HG03066 (cell line): ENCODE measurements at regions not wholly inside any gene's neighbourhood (a gene's known extent, or its start where the extent isn't known, plus 50 kb on each side); places are given as distances from the start of the nearest gene placed in this dataset.

ENCODE experiments used
- ATAC-seq: cut with Tn5 transposase; IDR thresholded peaks from one replicate; pipeline ENCODE4 v1.9.1; 2021; ENCODE audit warnings: low read depth; ENCODE audit not compliant: unreplicated experiment

DNA sequence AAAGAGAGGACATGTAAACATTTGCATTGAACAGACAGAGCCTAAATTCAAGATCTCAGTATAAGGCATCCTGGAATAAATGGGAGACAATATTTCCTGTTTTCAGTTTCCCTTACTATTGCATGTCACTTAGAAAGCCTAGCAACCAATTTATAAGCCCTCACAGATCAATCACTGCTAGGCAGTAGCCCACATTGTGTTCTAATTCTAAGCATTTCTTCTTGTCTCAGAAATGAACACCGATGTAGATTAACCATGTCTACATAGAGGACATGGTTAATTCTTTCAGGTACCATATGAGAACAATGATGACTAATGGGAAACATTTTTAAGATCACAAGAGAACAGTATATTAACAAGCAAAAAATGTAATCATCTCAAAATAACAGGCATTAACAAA, 79.6 kb upstream of the HMHB1 start:
- no peak for ATAC-seq

DNA sequence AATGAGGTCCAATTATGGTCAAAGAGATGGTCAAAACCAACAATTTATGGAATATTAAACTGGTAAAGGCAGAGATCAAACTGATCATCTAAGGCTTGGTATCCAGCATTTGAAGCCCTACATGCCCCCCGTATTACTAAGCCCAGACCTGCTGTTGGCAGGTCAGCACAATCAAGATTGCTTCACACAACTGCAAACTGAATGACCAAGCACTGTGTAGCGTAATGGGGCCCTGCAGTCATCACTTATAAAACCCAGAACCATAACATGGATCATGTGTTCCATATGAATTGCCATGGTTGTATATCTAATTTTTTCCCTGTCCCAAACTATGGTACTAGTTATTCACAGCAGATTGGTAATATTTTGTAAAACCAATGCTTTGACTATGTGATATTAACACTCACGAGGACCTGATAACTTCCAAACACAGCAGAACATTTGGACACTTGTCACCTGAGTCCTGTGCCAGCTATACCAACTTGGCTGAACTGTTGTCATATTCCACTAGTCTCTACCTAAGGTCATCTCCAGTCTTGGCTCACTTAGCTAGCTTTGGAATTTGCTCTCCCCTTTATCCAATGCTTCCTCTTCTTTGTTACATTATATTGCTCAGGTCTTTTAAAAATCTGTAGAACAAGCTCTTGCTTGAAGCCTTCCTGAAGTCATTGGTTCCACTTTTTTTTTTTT, 81.7 kb upstream of the HMHB1 start:
- no peak for ATAC-seq

DNA sequence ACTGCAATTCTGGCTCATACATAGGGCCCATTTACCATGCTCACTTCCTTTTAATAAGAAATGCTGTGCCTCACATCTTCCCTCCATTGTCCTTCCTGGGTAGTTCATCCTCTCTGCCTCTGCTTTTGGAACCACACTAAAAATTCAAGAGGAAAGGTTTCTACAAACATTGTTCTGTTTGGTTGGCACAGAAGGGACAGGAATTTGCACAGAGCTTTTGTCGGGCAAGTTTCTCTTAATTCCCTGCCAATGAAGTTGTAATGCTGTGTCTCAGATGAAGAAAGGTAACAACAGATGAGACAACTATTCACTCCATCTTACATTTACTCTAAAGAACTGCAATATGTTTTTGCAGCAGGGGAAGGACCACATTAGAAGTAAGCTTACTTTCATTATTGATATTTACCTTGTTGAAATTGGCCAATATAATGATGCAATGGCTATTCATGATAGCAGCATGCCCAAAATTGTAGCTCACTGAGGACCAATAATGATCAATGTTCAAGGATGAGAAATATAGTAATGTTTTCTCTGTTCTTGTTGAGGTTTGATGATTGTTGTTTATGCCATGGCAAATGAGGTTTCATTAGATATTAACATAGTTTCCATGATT, 82.5 kb upstream of the HMHB1 start:
- ATAC-seq, result no peak

DNA sequence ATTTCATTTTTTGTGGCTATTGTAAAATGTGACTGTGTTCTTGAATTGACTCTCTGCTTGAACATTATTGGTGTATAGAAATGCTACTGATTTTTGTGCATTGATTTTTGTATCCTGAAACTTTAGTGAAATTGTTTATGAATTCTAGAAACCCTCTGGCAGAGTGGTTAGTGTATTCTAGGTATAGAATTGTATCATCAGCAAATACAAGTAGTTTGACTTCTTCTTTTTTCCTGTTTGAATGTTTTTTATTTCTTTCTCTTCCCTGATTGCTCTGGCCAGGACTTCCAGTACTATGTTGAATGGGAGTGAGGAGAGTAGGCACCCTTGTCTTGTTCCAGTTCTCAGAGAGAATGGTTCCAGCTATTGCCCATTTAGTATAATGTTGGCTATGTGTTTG, 88.8 kb upstream of the HMHB1 start:
- ATAC-seq, result no peak

DNA sequence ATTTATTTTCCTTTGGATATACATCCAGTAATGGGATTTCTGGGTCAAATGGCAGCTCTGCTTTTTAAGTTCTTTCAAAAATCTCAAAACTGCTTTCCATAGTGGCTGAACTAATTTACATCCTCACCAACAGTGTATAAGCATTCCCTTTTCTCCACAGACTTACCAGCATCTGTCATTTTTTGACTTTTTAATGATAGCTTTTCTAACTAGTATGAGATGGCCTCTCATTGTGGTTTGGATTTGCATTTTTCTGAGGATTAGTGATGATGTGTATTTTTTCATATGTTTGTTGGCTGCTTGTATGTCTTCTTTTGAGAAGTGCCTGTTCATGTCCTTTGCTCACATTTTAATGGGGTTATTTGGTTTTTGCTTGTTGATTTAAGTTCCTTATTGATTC, 90.0 kb upstream of the HMHB1 start:
- ATAC-seq, result no peak

DNA sequence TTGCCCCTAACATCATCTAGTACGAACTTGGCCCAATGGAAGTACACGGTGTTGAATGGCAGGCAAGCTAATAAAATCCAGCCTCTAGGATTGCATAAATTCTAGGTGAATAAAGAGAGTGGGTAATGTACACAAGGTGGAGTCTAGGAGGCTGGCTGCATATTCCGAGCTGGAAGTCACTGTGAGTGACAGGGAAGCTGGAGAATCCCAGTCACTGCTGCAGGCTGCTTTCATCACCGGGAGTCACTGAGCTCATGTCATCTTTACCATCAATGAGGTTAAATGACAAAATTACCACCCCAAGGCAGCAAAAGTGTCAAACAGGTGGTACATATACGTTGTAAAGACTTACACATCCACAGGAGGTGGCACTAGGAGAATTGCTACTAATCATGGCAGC, 91.3 kb upstream of the HMHB1 start:
- ATAC-seq, result no peak

DNA sequence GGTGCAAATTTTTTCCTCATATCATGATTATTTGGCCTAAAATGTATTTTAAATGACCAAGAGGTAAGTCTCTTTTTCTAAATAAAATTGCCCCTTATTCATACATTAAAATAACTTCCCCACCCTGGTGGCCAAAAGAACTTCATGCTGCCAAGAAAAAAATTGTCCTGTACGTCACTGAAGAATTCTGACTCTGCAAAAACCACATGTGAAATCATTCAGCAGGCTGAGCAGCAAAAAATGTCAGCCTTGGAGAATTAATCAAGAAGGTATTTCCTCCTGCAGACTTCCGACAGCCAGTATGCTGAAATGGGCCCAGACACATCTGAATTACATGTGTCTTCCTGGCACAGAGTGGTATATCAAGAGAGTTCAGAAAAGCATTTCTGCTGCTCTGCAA, 94.6 kb upstream of the HMHB1 start:
- no peak for ATAC-seq

DNA sequence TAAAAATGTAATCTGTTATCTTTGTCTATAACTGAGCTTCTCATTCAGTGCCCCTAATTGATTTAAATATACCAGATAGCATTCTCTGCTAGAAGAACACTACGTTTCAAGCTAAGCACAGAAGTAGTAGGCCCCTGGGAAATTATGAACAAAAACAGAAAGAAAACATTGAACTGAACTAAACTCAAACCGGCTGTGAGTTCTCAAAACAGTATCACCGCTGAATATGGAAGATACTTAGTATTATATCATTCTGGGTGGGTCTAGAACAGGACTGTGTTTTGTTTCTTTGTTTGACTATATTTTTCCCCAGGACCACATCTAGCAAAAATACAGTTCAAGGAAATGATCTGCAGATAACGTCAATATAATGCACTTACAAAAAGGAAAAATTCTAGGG, 95.1 kb upstream of the HMHB1 start:
- ATAC-seq, result no peak

DNA sequence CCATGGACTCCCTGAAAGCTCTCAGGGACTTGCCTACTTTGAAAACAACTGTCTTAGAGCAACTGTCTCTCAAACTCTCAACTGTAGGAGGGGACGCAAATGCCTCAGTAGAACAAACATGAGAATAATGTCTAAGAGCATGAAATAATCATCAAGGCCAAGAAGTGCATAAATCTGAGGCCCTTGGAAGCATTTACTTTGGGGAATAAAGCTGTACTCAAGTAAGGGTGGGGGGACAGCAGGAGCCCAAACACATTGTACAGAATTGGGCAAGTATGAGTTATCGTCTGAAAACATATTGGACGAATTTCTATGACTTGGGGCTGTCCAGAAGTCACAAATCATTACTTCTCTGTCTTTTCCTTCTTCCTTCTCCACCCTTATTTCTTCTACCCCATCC, 96.3 kb upstream of the HMHB1 start:
- no peak for ATAC-seq

DNA sequence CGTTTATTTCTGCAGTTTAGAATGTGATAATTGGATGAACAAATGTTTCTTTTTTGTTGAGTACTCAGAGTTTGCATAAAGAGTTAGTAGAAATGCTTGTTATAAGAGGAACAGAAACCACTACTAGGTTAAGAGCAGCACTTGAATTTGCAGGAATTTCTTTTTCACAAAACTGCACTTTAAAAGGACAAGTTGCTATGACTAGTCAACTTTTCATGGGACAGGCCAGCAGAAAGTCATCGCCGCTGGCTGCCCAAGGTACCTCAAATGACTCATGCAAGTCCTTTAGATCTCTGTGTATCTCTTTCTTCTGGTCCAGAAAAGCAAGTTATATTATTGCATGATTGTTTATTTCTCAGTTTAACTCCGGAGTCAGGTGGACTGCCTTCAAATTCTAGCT, 97.3 kb upstream of the HMHB1 start:
- ATAC-seq, result no peak

DNA sequence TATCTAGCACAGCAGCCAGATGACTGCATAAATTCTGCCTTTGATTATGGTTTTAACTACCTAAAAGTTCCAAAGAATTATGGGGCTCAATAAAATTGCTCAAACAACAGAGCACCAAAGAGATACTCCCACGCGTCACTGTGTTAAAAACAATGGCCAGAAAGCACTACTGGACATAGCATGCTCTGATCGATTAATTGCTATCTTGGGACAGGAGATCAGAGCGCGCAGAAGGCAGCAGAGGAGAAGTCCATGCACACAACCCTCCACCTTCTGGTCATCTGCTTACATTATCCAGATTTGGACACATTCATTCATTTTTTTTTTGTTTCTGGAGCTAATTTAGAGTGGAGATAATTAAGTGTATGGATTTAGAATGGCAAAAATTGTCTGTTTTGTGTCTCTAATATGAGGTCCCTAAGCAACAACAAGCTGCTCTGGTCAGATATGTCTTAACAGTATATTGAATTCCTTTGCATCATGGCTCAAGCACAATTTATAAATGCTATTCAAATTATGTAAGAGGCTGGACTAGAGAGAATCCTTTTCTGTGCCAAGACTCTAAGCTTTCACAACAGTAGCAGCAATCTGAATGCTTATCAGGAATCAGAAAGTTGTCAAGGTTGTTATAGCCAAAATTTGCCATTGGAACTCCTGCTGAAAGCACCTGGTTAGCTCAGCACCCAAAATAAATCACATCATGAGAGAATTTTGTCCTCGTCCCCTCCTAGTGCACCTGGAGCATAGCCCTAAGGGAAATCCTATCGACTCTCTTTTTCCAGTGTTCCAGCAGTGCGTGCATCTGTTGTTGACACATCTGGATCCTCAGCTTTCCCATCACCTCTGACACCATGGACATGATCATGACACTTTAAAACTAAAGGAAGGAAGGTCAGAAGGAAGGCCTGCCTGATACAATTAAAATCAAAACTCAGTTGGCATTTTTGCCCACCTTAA, 98.6 kb upstream of the HMHB1 start:
- no peak for ATAC-seq

DNA sequence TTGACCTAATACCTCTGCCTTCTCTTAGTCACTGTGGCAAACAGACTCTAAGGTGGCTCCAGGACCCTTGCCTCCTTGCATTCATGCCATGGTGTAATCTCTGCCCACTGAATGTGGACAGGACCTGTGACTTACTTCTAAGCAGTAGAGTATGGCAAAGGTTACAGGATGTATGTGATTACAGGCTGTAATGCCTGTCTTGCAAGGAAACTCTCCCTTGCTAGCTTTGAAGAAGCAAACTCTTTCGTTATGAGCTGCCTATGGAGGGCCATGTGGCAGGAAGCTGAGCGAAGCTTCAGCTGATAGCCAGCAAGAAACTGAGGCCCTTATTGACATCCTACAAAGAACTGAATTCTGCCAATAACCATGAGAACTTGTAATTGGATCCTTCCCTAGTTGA, 103.3 kb upstream of the HMHB1 start:
- ATAC-seq, result no peak

DNA sequence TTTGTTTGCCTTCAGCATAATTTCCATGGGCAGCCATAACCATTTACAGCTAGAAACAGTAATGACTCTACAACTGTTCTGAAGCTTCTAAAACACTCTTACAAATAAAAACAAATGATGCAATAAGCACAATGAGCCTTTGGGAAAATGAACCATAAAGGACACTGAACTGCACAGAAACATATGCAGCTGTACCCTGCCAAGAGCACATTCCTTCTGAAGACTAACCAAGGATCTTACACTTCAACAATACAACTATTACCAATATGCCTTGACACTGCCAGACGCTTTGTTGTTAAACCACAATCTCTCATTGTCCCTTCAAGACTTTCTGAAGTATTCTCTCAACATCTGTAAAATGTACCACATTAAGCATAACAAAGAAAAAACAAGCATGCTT, 104.2 kb upstream of the HMHB1 start:
- no peak for ATAC-seq

DNA sequence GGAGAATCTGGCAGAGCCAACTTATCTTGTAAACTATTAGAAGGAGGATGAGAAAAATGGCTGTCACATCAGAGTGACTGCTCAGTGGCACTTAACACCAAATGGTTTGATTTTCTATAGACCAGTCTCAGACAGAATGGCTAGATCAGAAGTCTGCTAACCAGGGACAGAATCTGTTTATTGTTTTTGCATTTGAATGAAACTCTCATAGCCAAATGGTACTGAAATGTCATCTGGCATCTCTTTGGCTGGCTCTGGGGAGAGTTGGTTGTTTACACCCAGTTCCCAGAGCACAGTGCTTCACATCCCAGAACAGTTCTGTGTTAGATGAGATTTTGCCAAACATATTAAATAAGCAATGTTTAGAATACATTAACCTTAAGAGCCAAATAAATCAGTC, 106.6 kb upstream of the HMHB1 start:
- no peak for ATAC-seq

DNA sequence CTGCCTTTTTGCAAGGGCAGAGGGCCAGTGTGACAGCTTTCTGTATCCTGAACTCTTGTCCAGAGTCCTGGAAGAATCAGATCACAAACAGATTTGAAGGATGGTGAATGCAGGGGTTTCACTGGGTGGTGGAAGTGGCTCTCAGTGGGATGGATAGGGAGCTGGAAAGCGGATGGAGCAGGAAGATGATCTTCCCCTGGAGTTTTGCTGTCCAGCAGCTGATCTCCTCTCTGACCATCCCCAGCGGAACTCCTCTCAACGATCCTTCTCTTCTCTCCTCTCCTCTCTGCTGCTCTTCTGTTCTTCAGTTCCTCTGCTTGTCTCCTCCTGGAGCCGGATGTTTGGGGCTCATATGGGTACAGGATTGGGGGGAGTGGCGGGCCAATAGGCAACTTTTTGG, 108.3 kb upstream of the HMHB1 start:
- no peak for ATAC-seq

DNA sequence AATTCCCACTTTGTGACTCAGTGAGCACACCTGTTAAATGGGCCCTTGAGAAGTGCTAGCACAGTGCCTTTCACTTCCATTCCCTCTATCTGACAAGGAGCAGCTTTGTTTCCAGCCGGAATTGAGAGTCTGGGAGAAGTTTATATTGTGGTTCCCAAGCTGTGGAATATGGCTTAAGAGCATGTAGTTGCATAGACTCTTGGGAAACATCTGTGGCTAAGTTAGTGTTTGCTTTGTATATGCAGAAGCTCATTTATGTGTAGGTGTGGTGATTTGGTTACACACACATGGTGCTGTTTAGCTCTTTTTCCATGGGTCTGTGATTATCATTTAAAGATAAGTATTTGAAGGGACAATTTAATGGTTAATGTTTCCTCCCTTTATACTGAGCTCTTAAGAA, 110.5 kb upstream of the HMHB1 start:
- ATAC-seq, result no peak

DNA sequence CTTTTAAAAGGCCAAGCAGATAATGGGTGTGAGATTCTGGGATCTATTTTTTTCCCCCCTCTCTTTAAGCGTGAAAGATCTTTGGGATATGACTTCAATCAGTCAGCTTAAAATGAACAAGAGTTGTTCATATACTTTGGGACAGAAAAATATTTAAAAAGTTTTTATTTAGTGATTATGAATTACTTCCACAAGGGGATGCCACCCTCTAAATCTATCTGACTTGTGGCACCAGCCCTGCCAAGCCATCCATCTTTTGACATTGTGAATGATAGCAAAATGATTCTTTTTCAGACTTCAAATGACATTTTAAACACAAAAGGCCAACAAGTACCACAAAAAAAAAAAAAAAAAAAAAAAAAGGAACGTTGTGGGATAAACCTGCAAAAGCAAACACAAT, 111.0 kb upstream of the HMHB1 start:
- no peak for ATAC-seq

DNA sequence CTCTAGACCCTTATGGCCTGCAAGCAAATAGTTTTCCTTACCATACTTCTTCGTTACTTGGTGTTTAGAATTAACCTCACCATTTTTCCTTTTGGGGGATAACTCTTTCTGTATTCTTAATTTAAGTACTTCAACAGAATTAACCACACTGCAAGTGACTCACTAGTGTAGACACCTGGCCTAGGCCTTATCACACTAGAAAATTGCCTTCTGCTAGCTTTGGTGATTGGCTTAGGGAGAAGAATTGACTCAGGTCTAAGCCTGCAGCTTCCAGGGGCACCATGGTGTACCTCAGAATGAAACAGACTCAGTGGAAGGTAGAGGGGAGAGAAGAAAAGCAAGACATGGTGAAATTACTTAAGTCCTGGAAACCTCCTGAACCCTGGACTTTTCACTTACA, 112.8 kb upstream of the HMHB1 start:
- ATAC-seq, result no peak

DNA sequence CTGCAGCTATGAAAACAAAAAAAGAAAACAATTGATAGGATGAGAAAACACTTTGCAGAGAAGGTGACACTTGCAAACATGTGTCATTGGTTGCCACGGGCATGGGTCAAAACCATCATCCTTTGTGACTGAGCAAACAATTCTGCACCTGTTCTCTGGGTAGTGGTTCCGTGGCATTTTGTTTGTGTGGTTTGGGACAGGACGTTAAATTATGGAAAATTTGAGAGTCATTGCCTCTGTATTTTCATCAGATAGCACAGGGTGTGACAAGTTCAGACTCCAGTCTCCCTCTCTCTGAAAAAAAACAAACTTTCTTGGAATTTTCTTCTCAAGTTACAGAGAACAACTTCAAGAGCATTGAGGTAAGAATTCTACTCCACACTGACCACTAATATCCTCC, 113.4 kb upstream of the HMHB1 start:
- no peak for ATAC-seq

DNA sequence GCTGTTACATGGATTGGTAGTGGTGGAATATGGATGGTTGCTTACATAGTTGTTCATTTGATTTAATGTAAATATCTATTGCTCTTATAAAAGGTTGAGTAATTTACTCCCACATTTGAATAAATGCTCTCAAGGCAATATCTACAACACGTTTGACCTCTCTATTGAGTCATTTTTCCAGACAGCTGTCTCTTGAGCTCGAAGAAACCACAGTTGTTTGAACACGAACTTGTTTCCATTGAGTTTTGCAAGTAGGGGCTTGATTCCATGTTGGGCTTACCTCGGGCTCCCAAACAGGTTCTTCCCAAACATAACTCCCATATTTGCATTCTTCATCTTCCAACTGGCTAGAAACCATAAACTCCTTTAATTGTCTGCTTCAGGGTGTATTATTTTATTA, 115.0 kb upstream of the HMHB1 start:
- ATAC-seq, result no peak

DNA sequence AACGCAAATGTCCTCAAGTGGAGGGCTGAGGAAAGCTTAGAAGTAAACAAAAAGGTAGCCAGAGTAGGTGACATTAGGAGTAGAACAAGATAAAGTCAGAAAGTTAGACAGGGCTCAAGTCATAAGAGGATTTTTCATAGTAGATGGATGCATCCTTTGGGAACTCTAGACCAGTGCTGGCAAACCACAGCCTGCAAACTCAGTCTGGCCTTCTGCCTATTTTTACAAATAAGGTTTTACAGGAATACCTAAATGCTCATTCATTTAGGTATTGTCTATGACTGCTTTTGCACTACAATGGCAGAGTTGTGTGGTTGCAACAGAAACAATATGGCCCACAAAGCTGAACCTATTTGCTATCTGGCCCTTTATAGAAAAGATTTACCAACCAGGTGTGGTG, 116.0 kb upstream of the HMHB1 start:
- ATAC-seq, result no peak
